ENCODE measurements at regions not wholly inside any gene's neighbourhood (a gene's known extent, or its start where the extent isn't known, plus 50 kb on each side); places are given as distances from the start of the nearest gene placed in this dataset.

GRCh38 chr10:33876584-33877400, 542.3 kb upstream of the NRP1 start:
- Histone ChIP-seq H3K4me3 (ENCODE audit: insufficient read depth in 1 of 2, low read depth in 1 of 2, low read length in 2 of 2) (no peak overlapping the region), H2AK5ac (ENCODE audit: low read length, severe bottlenecking) (no peak overlapping the region), H3K23ac (ENCODE audit: low read length in 2 of 2) (no peak overlapping the region), H2BK12ac (ENCODE audit: low read length in 2 of 2) (no peak overlapping the region), H3K36me3 (ENCODE audit: control insufficient read depth in 1 of 2, insufficient read depth in 2 of 2, low read depth in 1 of 2, low read length in 2 of 2) (no peaks in the 10 kb centered on the region), H3K9ac (ENCODE audit: low read length) (no peak overlapping the region), H2BK5ac (ENCODE audit: low read depth, low read length, poor library complexity, severe bottlenecking) (no peak overlapping the region), H4K91ac (ENCODE audit: low read length) (no peak overlapping the region), H3K4ac (ENCODE audit: low read depth in 1 of 2, low read length in 2 of 2) (no peak overlapping the region), H3K27ac (ENCODE audit: low read length, poor library complexity, severe bottlenecking) (no peak overlapping the region), H2AFZ (ENCODE audit: low read depth, low read length) (no peak overlapping the region), H3K4me1 (ENCODE audit: control insufficient read depth, insufficient read depth, low read depth, low read length) (no peaks in the 10 kb centered on the region), H3K4me2 (ENCODE audit: low read length, poor library complexity, severe bottlenecking) (no peak overlapping the region), H3K14ac (ENCODE audit: low read length in 2 of 2) (no peak overlapping the region), H2BK15ac (ENCODE audit: low read depth, poor library complexity, severe bottlenecking) (no peak overlapping the region), H4K8ac (ENCODE audit: low read length) (no peak overlapping the region), H3K27me3 (ENCODE audit: control insufficient read depth in 1 of 2, insufficient read depth in 1 of 2, low read length in 2 of 2) (no peaks in the 10 kb centered on the region), H3K18ac (ENCODE audit: low read depth in 1 of 2, low read length in 2 of 2) (no peak overlapping the region), H3K79me1 (replicated peaks; ENCODE audit: low read length, poor library complexity, severe bottlenecking) (no peaks in the 10 kb centered on the region), H2BK120ac (ENCODE audit: low read depth, low read length) (no peak overlapping the region), H3K9me3 (ENCODE audit: control insufficient read depth, low read length) (no peaks in the 10 kb centered on the region)
- WGBS: 90% methylated on average over 8 of the region's 9 CpGs
- DNase-seq: no peak

GRCh38 chr10:33875924-33876583, 541.6 kb upstream of the NRP1 start:
- no peak overlapping the region for H2AK5ac ChIP-seq (ENCODE audit: low read length, severe bottlenecking)
- DNase-seq: no peak
- no peak overlapping the region for H2BK15ac ChIP-seq (ENCODE audit: low read depth, poor library complexity, severe bottlenecking)
- WGBS: 95% methylated on average over 8 of the region's 9 CpGs
- H3K18ac ChIP-seq (ENCODE audit: low read depth in 1 of 2, low read length in 2 of 2): no peak overlapping the region
- no peak overlapping the region for H3K23ac ChIP-seq (ENCODE audit: low read length in 2 of 2)
- no peaks in the 10 kb centered on the region for H3K9me3 ChIP-seq (ENCODE audit: control insufficient read depth, low read length)
- H3K27me3 ChIP-seq (ENCODE audit: control insufficient read depth in 1 of 2, insufficient read depth in 1 of 2, low read length in 2 of 2): no peaks in the 10 kb centered on the region
- no peak overlapping the region for H2BK120ac ChIP-seq (ENCODE audit: low read depth, low read length)
- no peak overlapping the region for H3K9ac ChIP-seq (ENCODE audit: low read length)
- no peak overlapping the region for H2BK12ac ChIP-seq (ENCODE audit: low read length in 2 of 2)
- H4K8ac ChIP-seq (ENCODE audit: low read length): no peak overlapping the region
- H3K4me2 ChIP-seq (ENCODE audit: low read length, poor library complexity, severe bottlenecking): no peak overlapping the region
- no peaks in the 10 kb centered on the region for H3K4me1 ChIP-seq (ENCODE audit: control insufficient read depth, insufficient read depth, low read depth, low read length)
- H2BK5ac ChIP-seq (ENCODE audit: low read depth, low read length, poor library complexity, severe bottlenecking): no peak overlapping the region
- H3K4me3 ChIP-seq (ENCODE audit: insufficient read depth in 1 of 2, low read depth in 1 of 2, low read length in 2 of 2): no peak overlapping the region
- H3K14ac ChIP-seq (ENCODE audit: low read length in 2 of 2): no peak overlapping the region
- no peaks in the 10 kb centered on the region for H3K79me1 ChIP-seq (replicated peaks; ENCODE audit: low read length, poor library complexity, severe bottlenecking)
- no peaks in the 10 kb centered on the region for H3K36me3 ChIP-seq (ENCODE audit: control insufficient read depth in 1 of 2, insufficient read depth in 2 of 2, low read depth in 1 of 2, low read length in 2 of 2)
- H2AFZ ChIP-seq (ENCODE audit: low read depth, low read length): no peak overlapping the region
- H4K91ac ChIP-seq (ENCODE audit: low read length): no peak overlapping the region
- no peak overlapping the region for H3K4ac ChIP-seq (ENCODE audit: low read depth in 1 of 2, low read length in 2 of 2)
- no peak overlapping the region for H3K27ac ChIP-seq (ENCODE audit: low read length, poor library complexity, severe bottlenecking)

- no peak overlapping the region for H4K91ac ChIP-seq (ENCODE audit: low read length)
- no peak overlapping the region for H3K9ac ChIP-seq (ENCODE audit: low read length)
Measured at GRCh38 chr10:33871061-33871956, 536.8 kb upstream of the NRP1 start.

GRCh38 chr10:33869481-33869880, 535.0 kb upstream of the NRP1 start:
- H4K8ac ChIP-seq (ENCODE audit: low read length): no peak overlapping the region
- no peak overlapping the region for H2AFZ ChIP-seq (ENCODE audit: low read depth, low read length)
- no peak overlapping the region for H3K18ac ChIP-seq (ENCODE audit: low read depth in 1 of 2, low read length in 2 of 2)
- H2BK15ac ChIP-seq (ENCODE audit: low read depth, poor library complexity, severe bottlenecking): no peak overlapping the region
- H3K36me3 ChIP-seq (ENCODE audit: control insufficient read depth in 1 of 2, insufficient read depth in 2 of 2, low read depth in 1 of 2, low read length in 2 of 2): no peaks in the 10 kb centered on the region
- no peak overlapping the region for H3K23ac ChIP-seq (ENCODE audit: low read length in 2 of 2)
- H2BK12ac ChIP-seq (ENCODE audit: low read length in 2 of 2): no peak overlapping the region
- H3K9ac ChIP-seq (ENCODE audit: low read length): no peak overlapping the region
- no peak overlapping the region for H2AK5ac ChIP-seq (ENCODE audit: low read length, severe bottlenecking)
- no peaks in the 10 kb centered on the region for H3K4me1 ChIP-seq (ENCODE audit: control insufficient read depth, insufficient read depth, low read depth, low read length)
- H3K4ac ChIP-seq (ENCODE audit: low read depth in 1 of 2, low read length in 2 of 2): no peak overlapping the region
- no peak overlapping the region for H3K4me2 ChIP-seq (ENCODE audit: low read length, poor library complexity, severe bottlenecking)
- no peaks in the 10 kb centered on the region for H3K79me1 ChIP-seq (replicated peaks; ENCODE audit: low read length, poor library complexity, severe bottlenecking)
- H3K27ac ChIP-seq (ENCODE audit: low read length, poor library complexity, severe bottlenecking): no peak overlapping the region
- 93% methylated on average over 2 of the region's 2 CpGs for WGBS
- H2BK120ac ChIP-seq (ENCODE audit: low read depth, low read length): no peak overlapping the region
- H2BK5ac ChIP-seq (ENCODE audit: low read depth, low read length, poor library complexity, severe bottlenecking): no peak overlapping the region
- no peak for DNase-seq
- H4K91ac ChIP-seq (ENCODE audit: low read length): no peak overlapping the region
- no peak overlapping the region for H3K4me3 ChIP-seq (ENCODE audit: insufficient read depth in 1 of 2, low read depth in 1 of 2, low read length in 2 of 2)
- H3K14ac ChIP-seq (ENCODE audit: low read length in 2 of 2): no peak overlapping the region
- no peaks in the 10 kb centered on the region for H3K9me3 ChIP-seq (ENCODE audit: control insufficient read depth, low read length)
- peaks cover 5 to 16% of the 10 kb centered on the region in 2 experiments for H3K27me3 ChIP-seq (ENCODE audit: control insufficient read depth in 1 of 2, insufficient read depth in 1 of 2, low read length in 2 of 2)

More at GRCh38 chr10:33871061-33871956, 536.8 kb upstream of the NRP1 start:
- H2BK12ac ChIP-seq (ENCODE audit: low read length in 2 of 2): no peak overlapping the region
- no peak overlapping the region for H3K4ac ChIP-seq (ENCODE audit: low read depth in 1 of 2, low read length in 2 of 2)
- 90% methylated on average over 4 of the region's 5 CpGs for WGBS
- DNase-seq: no peak
- H4K8ac ChIP-seq (ENCODE audit: low read length): peak overlapping the region; percentile 40
- H3K4me3 ChIP-seq (ENCODE audit: insufficient read depth in 1 of 2, low read depth in 1 of 2, low read length in 2 of 2): no peak overlapping the region
- H2BK5ac ChIP-seq (ENCODE audit: low read depth, low read length, poor library complexity, severe bottlenecking): no peak overlapping the region
- H2BK15ac ChIP-seq (ENCODE audit: low read depth, poor library complexity, severe bottlenecking): no peak overlapping the region
- no peak overlapping the region for H3K23ac ChIP-seq (ENCODE audit: low read length in 2 of 2)
- H3K4me1 ChIP-seq (ENCODE audit: control insufficient read depth, insufficient read depth, low read depth, low read length): no peaks in the 10 kb centered on the region
- H3K27ac ChIP-seq (ENCODE audit: low read length, poor library complexity, severe bottlenecking): no peak overlapping the region
- H3K27me3 ChIP-seq (ENCODE audit: control insufficient read depth in 1 of 2, insufficient read depth in 1 of 2, low read length in 2 of 2): peaks cover 5 to 16% of the 10 kb centered on the region in 2 experiments
- H2BK120ac ChIP-seq (ENCODE audit: low read depth, low read length): no peak overlapping the region
- no peak overlapping the region for H3K4me2 ChIP-seq (ENCODE audit: low read length, poor library complexity, severe bottlenecking)
- H3K18ac ChIP-seq (ENCODE audit: low read depth in 1 of 2, low read length in 2 of 2): peak overlapping the region in 1 of 2 experiments; percentile 24
- no peaks in the 10 kb centered on the region for H3K36me3 ChIP-seq (ENCODE audit: control insufficient read depth in 1 of 2, insufficient read depth in 2 of 2, low read depth in 1 of 2, low read length in 2 of 2)
- H3K14ac ChIP-seq (ENCODE audit: low read length in 2 of 2): no peak overlapping the region
- no peak overlapping the region for H2AK5ac ChIP-seq (ENCODE audit: low read length, severe bottlenecking)
- peak overlapping the region; percentile 51 for H2AFZ ChIP-seq (ENCODE audit: low read depth, low read length)
- H3K9me3 ChIP-seq (ENCODE audit: control insufficient read depth, low read length): no peaks in the 10 kb centered on the region
- no peaks in the 10 kb centered on the region for H3K79me1 ChIP-seq (replicated peaks; ENCODE audit: low read length, poor library complexity, severe bottlenecking)

Data from mesenchymal stem cell (in vitro differentiated cells and primary cell).